Panc1 (cell line): ENCODE measurements at regions not wholly inside any gene's neighbourhood (a gene's known extent, or its start where the extent isn't known, plus 50 kb on each side); places are given as distances from the start of the nearest gene placed in this dataset.

ENCODE experiments used
- ATAC-seq: fragments of 200-7000 bp; cut with Tn5 transposase; 2 replicates; pipeline ENCODE4 v1.9.1; 2020; ENCODE audit warnings: mild to moderate bottlenecking, moderate library complexity
- BruUV-seq: library from RNA; stranded (reverse); fragments of 400-500 nt; replicated peaks from 2 replicates; lab custom pipeline; 2021; lab: Mats Ljungman, UMichigan
- CTCF ChIA-PET: fragments of 300-600 bp; sonication (Branson Sonifier 250); formaldehyde crosslinking; loops from one replicate; lab custom pipeline; 2022; ENCODE audit warnings: antibody characterized with exemption; lab: Charles Lee
- POLR2A ChIA-PET: fragments of 300-600 bp; sonication (Branson Sonifier 250); formaldehyde crosslinking; loops from one replicate; lab custom pipeline; 2022; ENCODE audit warnings: antibody characterized with exemption; lab: Charles Lee
- DNase-seq: peaks from one replicate; pipeline ENCODE4 v3.0.0-alpha.2; 2010; ENCODE audit warnings: low read depth, low spot score
- H3K27ac ChIP-seq: 2 replicates; pipeline ENCODE4 v1.5.1; 2011; ENCODE audit warnings: mild to moderate bottlenecking, low read length, inconsistent platforms
- H3K27me3 ChIP-seq: fragments of 200-500 bp; sonication (Bioruptor generic); 2 replicates; pipeline ENCODE4 v1.6.0; 2014; ENCODE audit warnings: low read length, inconsistent platforms; ENCODE audit not compliant: control insufficient read depth, insufficient read depth
- H3K36me3 ChIP-seq: fragments of 200-500 bp; sonication (Bioruptor generic); 2 replicates; pipeline ENCODE4 v1.5.1; 2014; ENCODE audit warnings: inconsistent platforms, mild to moderate bottlenecking, low read length, moderate library complexity; ENCODE audit not compliant: control insufficient read depth, insufficient read depth
- H3K4me1 ChIP-seq: 2 replicates; pipeline ENCODE4 v1.5.1; 2011; ENCODE audit warnings: inconsistent platforms, mild to moderate bottlenecking, low read length, moderate library complexity; ENCODE audit not compliant: control insufficient read depth, insufficient read depth
- H3K4me3 ChIP-seq, 2 experiments: 2 replicates each; pipeline ENCODE4 v1.5.1; 2011 to 2012; ENCODE audit warnings: low read depth in 2 of 2, low read length in 2 of 2, mild to moderate bottlenecking in 2 of 2, inconsistent platforms in 1 of 2, moderate library complexity in 1 of 2
- H3K9me3 ChIP-seq: fragments of 200-500 bp; sonication (Bioruptor generic); 2 replicates; pipeline ENCODE4 v1.5.1; 2014; ENCODE audit warnings: low read depth, mild to moderate bottlenecking, inconsistent platforms, low read length, moderate library complexity; ENCODE audit not compliant: control insufficient read depth, insufficient read depth
- POLR2AphosphoS5 ChIP-seq: IDR thresholded peaks from 2 replicates; pipeline ENCODE4 v1.6.1; 2012; ENCODE audit warnings: mild to moderate bottlenecking, low read depth, low read length, moderate library complexity
- SIN3A ChIP-seq: IDR thresholded peaks from 2 replicates; pipeline ENCODE4 v1.6.1; 2012; ENCODE audit warnings: low read depth, mild to moderate bottlenecking, low read length, moderate library complexity, borderline replicate concordance; ENCODE audit not compliant: insufficient read depth
- TCF7L2 ChIP-seq: IDR thresholded peaks from 2 replicates; pipeline ENCODE4 v1.6.1; 2011; ENCODE audit warnings: mild to moderate bottlenecking, low read depth, low read length, inconsistent platforms
- in situ Hi-C: cut with HindIII; loops from 2 replicates; pipeline ENCODE4 v1.10.0; 2016; ENCODE audit warnings: low sequenced_read_pairs, low pct_unique_long_range_greater_than_20kb
- intact Hi-C: fragments of 100-400 bp; cut with micrococcal nuclease; formaldehyde crosslinking; loops from one replicate; pipeline ENCODE4 v1.10.0; 2022; ENCODE audit not compliant: unreplicated experiment
- TF ChIP-seq, protein P1 (sequence below): fragments of 450-650 bp; IDR thresholded peaks from 2 replicates; pipeline ENCODE4 v1.5.1; 2017; ENCODE audit warnings: mild to moderate bottlenecking
- TF ChIP-seq, protein P2 (sequence below), 2 experiments: IDR thresholded peaks; 2 replicates each; pipeline ENCODE4 v1.6.1; 2011 to 2012; ENCODE audit warnings: low read depth in 2 of 2, control low read depth in 1 of 2, low read length in 1 of 2, mild to moderate bottlenecking in 1 of 2, moderate library complexity in 1 of 2; ENCODE audit not compliant: insufficient read depth in 1 of 2

DNA sequence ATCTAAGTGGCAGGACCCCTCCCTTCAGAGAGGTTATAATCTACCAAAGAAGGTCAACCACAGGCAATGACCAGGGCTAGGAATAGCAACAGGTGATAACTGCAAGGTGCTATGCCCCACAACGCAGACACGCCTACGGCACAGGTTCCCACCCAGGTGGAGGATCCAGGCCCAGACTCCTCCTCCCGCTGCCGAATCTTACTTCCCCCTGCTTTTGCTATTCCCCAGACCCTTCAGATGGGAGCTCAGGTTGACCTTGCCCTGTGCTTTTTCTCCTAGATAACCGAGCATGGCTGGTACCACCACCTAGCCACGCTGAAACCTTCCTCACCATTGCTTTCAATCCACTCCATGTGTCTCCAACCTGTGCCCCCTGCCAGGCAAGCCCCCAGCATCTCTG is 142.2 kb upstream of the IGF1R start:
- in situ Hi-C loops (no loop called here), intact Hi-C loops (no loop called here)
- TF ChIP-seq, protein P1, sequence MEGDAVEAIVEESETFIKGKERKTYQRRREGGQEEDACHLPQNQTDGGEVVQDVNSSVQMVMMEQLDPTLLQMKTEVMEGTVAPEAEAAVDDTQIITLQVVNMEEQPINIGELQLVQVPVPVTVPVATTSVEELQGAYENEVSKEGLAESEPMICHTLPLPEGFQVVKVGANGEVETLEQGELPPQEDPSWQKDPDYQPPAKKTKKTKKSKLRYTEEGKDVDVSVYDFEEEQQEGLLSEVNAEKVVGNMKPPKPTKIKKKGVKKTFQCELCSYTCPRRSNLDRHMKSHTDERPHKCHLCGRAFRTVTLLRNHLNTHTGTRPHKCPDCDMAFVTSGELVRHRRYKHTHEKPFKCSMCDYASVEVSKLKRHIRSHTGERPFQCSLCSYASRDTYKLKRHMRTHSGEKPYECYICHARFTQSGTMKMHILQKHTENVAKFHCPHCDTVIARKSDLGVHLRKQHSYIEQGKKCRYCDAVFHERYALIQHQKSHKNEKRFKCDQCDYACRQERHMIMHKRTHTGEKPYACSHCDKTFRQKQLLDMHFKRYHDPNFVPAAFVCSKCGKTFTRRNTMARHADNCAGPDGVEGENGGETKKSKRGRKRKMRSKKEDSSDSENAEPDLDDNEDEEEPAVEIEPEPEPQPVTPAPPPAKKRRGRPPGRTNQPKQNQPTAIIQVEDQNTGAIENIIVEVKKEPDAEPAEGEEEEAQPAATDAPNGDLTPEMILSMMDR, result no peak
- TF ChIP-seq TCF7L2 (no peak), POLR2AphosphoS5 (no peak), SIN3A (no peak)
- TF ChIP-seq, protein P2, sequence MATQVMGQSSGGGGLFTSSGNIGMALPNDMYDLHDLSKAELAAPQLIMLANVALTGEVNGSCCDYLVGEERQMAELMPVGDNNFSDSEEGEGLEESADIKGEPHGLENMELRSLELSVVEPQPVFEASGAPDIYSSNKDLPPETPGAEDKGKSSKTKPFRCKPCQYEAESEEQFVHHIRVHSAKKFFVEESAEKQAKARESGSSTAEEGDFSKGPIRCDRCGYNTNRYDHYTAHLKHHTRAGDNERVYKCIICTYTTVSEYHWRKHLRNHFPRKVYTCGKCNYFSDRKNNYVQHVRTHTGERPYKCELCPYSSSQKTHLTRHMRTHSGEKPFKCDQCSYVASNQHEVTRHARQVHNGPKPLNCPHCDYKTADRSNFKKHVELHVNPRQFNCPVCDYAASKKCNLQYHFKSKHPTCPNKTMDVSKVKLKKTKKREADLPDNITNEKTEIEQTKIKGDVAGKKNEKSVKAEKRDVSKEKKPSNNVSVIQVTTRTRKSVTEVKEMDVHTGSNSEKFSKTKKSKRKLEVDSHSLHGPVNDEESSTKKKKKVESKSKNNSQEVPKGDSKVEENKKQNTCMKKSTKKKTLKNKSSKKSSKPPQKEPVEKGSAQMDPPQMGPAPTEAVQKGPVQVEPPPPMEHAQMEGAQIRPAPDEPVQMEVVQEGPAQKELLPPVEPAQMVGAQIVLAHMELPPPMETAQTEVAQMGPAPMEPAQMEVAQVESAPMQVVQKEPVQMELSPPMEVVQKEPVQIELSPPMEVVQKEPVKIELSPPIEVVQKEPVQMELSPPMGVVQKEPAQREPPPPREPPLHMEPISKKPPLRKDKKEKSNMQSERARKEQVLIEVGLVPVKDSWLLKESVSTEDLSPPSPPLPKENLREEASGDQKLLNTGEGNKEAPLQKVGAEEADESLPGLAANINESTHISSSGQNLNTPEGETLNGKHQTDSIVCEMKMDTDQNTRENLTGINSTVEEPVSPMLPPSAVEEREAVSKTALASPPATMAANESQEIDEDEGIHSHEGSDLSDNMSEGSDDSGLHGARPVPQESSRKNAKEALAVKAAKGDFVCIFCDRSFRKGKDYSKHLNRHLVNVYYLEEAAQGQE (IDR thresholded peaks at IDR 0.05; ENCODE audit: insufficient read depth in 1 of 2, low read depth in 2 of 2, low read length in 1 of 2), result no peak
- DNase-seq (no peak), ATAC-seq (no peak)
- CTCF ChIA-PET, result no interaction called here
- H3K4me3 ChIP-seq, result no peak overlapping the region
- no peaks in the 10 kb centered on the region for H3K36me3 ChIP-seq
- H3K4me1 ChIP-seq, result no peaks in the 10 kb centered on the region
- no peaks in the 10 kb centered on the region for H3K9me3 ChIP-seq
- BruUV-seq, result no TSS peak
- no peak overlapping the region for H3K27ac ChIP-seq
- POLR2A ChIA-PET, result no interaction called here
- H3K27me3 ChIP-seq, result peaks cover 4% of the 10 kb centered on the region

DNA sequence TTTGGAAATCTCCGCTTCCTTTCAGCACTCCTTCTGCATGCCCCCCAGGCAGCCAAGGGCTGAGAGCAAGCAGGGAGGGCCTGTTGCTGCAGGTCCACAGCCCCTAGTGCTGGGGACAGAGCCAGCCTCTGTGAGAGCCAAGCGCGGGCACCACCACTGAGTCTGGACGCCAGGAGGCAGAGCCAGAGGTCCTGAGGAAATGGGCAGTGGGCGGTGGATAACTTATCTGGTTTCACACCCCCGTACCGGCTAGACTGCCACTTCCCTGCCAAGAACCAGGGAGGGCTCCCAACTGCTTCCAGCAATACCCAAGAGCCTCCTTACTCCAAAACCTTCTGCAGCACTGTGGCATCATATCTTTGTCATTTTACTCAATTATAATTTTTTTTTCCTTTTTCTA is 141.6 kb upstream of the IGF1R start:
- no peak overlapping the region for H3K4me3 ChIP-seq
- H3K4me1 ChIP-seq, result no peaks in the 10 kb centered on the region
- H3K27me3 ChIP-seq, result peaks cover 4% of the 10 kb centered on the region
- H3K36me3 ChIP-seq, result no peaks in the 10 kb centered on the region
- CTCF ChIA-PET, result no interaction called here
- in situ Hi-C loops, result no loop called here
- POLR2A ChIA-PET, result no interaction called here
- no peak overlapping the region for H3K27ac ChIP-seq
- ATAC-seq (no peak), DNase-seq (no peak)
- no TSS peak for BruUV-seq
- intact Hi-C loops, result no loop called here
- no peaks in the 10 kb centered on the region for H3K9me3 ChIP-seq
- TF ChIP-seq, protein P1, result no peak
- TF ChIP-seq, protein P2 (IDR thresholded peaks at IDR 0.05; ENCODE audit: insufficient read depth in 1 of 2, low read depth in 2 of 2, low read length in 1 of 2), result no peak
- TF ChIP-seq POLR2AphosphoS5, result no peak
- TF ChIP-seq TCF7L2, result no peak
- TF ChIP-seq SIN3A, result no peak
